ENCODE measurements at regions not wholly inside any gene's neighbourhood (a gene's known extent, or its start where the extent isn't known, plus 50 kb on each side); places are given as distances from the start of the nearest gene placed in this dataset.

GRCh38 chr4:87912164-87913004 is 63.1 kb upstream of the SPP1 start:
- TF ChIP-seq ZNF639 (CRISPR knock-in tag; conservative IDR thresholded peaks at IDR 0.05 in 1 of 2, IDR thresholded peaks at IDR 0.05 in 1 of 2) (no peak), ETS1 (conservative IDR thresholded peaks at IDR 0.05; ENCODE audit: control insufficient read depth, low read depth, low read length) (no peak), EZH2 (IDR thresholded peaks at IDR 0.05; ENCODE audit: borderline replicate concordance, low read depth, low read length) (no peak), ARNT (IDR thresholded peaks at IDR 0.05) (no peak), NFIC (IDR thresholded peaks at IDR 0.05) (no peak), ZNF23 (CRISPR knock-in tag; IDR thresholded peaks at IDR 0.05) (no peak)
- TF ChIP-seq, protein P1, sequence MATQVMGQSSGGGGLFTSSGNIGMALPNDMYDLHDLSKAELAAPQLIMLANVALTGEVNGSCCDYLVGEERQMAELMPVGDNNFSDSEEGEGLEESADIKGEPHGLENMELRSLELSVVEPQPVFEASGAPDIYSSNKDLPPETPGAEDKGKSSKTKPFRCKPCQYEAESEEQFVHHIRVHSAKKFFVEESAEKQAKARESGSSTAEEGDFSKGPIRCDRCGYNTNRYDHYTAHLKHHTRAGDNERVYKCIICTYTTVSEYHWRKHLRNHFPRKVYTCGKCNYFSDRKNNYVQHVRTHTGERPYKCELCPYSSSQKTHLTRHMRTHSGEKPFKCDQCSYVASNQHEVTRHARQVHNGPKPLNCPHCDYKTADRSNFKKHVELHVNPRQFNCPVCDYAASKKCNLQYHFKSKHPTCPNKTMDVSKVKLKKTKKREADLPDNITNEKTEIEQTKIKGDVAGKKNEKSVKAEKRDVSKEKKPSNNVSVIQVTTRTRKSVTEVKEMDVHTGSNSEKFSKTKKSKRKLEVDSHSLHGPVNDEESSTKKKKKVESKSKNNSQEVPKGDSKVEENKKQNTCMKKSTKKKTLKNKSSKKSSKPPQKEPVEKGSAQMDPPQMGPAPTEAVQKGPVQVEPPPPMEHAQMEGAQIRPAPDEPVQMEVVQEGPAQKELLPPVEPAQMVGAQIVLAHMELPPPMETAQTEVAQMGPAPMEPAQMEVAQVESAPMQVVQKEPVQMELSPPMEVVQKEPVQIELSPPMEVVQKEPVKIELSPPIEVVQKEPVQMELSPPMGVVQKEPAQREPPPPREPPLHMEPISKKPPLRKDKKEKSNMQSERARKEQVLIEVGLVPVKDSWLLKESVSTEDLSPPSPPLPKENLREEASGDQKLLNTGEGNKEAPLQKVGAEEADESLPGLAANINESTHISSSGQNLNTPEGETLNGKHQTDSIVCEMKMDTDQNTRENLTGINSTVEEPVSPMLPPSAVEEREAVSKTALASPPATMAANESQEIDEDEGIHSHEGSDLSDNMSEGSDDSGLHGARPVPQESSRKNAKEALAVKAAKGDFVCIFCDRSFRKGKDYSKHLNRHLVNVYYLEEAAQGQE (IDR thresholded peaks at IDR 0.05; ENCODE audit: borderline replicate concordance): no peak
- TF ChIP-seq, protein P1 (CRISPR knock-in tag; IDR thresholded peaks at IDR 0.05; ENCODE audit: low read depth): no peak
